Body of pancreas (tissue), 4 donors: ENCODE measurements at regions not wholly inside any gene's neighbourhood (a gene's known extent, or its start where the extent isn't known, plus 50 kb on each side); places are given as distances from the start of the nearest gene placed in this dataset.

Source experiments
- ATAC-seq: fragments of 150-250 bp; one replicate; pipeline ENCODE4 v1.9.1; 2016
- DNase-seq, 4 donors: peaks; one replicate each; pipeline ENCODE4 v3.0.0-alpha.2; 2019
- H3K27ac ChIP-seq, 4 donors: fragments of 200-600 bp; sonication (generic); 1 replicate in 3 of 4; 2 replicates in 1 of 4; pipeline versions ENCODE4 v1.5.1 to v1.6.1; 2016 to 2019; ENCODE audit warnings: mild to moderate bottlenecking in 1 of 4, mixed read lengths in 1 of 4, moderate library complexity in 1 of 4
- H3K27me3 ChIP-seq, 2 donors: fragments of 200-600 bp; sonication (generic); one replicate each; pipeline ENCODE4 v1.6.0; 2016; ENCODE audit warnings: mild to moderate bottlenecking in 1 of 2
- H3K36me3 ChIP-seq, 2 donors: fragments of 200-600 bp; sonication (generic); replicated peaks in 1 of 2; 2 replicates each; pipeline ENCODE4 v1.5.1; 2016; ENCODE audit warnings: low read depth in 2 of 2; ENCODE audit not compliant: insufficient read depth in 1 of 2
- H3K4me1 ChIP-seq: fragments of 200-600 bp; sonication (generic); one replicate; pipeline ENCODE4 v1.6.0; 2016
- H3K4me3 ChIP-seq, 2 donors: fragments of 200-600 bp; sonication (generic); 1 replicate in 1 of 2; 2 replicates in 1 of 2; pipeline ENCODE4 v1.5.1; 2016 to 2019
- H3K9me3 ChIP-seq, 3 donors: fragments of 200-600 bp; sonication (generic); 1 replicate in 2 of 3; 2 replicates in 1 of 3; pipeline ENCODE4 v1.5.1; 2016
- CTCF ChIP-seq, 7 experiments: fragments of 450-650 bp in 4 of 7; fragments of 200-600 bp in 3 of 7; sonication (generic) in 3 of 7; IDR thresholded peaks; one replicate each; pipeline ENCODE4 v1.5.1; 2016 to 2019; ENCODE audit warnings: antibody characterized with exemption in 7 of 7
- POLR2A ChIP-seq, 3 donors: fragments of 450-650 bp; IDR thresholded peaks; one replicate each; pipeline ENCODE4 v1.6.1; 2016; ENCODE audit warnings: antibody characterized with exemption in 3 of 3, mild to moderate bottlenecking in 2 of 3
- WGBS, 2 donors: methylation state at CpG; one replicate each; pipeline ENCODE4 v1.1.5; 2017; 5-methylcytosine and 5-hydroxymethylcytosine counted together
- intact Hi-C: fragments of 100-400 bp; cut with DNase I; formaldehyde crosslinking; loops from one replicate; pipeline ENCODE4 v1.15.1; 2023

- ATAC-seq (no peak), DNase-seq (no peak)
- Histone ChIP-seq H3K4me1 (no peaks in the 10 kb centered on the region), H3K4me3 (no peak overlapping the region), H3K27me3 (no peaks in the 10 kb centered on the region), H3K9me3 (no peaks in the 10 kb centered on the region), H3K36me3 (no peaks in the 10 kb centered on the region), H3K27ac (no peak overlapping the region)
- TF ChIP-seq POLR2A (IDR thresholded peaks at IDR 0.05) (no peak), CTCF (IDR thresholded peaks at IDR 0.05) (no peak)
- intact Hi-C loops, result no loop called here
- WGBS, 2 donors, result 87 to 94% methylated on average over 2 of the region's 2 CpGs
These were observed 71.1 kb downstream of the AVPR1A start for GRCh38 chr12:63079791-63080502.

DNA sequence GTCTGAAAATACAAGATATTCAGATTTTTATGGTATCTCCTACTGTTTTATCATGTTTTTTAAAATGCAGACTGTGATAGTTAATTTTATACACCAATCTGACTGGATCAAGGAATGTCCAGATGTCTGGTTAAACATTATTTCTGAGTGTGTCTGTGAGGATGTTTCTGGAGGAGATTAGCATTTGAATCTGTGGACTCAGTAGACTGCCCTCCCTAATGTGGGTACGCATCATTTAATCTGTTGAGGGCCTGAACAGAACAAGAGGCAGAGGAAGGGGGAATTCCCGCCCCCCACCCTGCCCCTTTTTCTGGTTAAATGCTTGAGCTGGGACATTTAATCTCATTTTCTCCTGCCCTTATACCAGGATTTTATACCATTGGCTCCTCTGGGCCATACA, 72.1 kb downstream of the AVPR1A start:
- Histone ChIP-seq H3K27ac (no peak overlapping the region), H3K36me3 (no peaks in the 10 kb centered on the region), H3K27me3 (no peaks in the 10 kb centered on the region), H3K4me3 (no peak overlapping the region), H3K4me1 (no peaks in the 10 kb centered on the region), H3K9me3 (no peaks in the 10 kb centered on the region)
- no peak for DNase-seq
- 86 to 94% methylated on average over 2 of the region's 2 CpGs for WGBS, 2 donors
- ATAC-seq, result no peak
- intact Hi-C loops, result no loop called here
- TF ChIP-seq POLR2A (IDR thresholded peaks at IDR 0.05) (no peak), CTCF (IDR thresholded peaks at IDR 0.05) (no peak)

- WGBS, 2 donors, result 76 to 77% methylated on average over 3 of the region's 3 CpGs
- no peak overlapping the region for H3K4me3 ChIP-seq
- DNase-seq (no peak), ATAC-seq (no peak)
- H3K27me3 ChIP-seq, result no peaks in the 10 kb centered on the region
- H3K27ac ChIP-seq, result no peak overlapping the region
- no peaks in the 10 kb centered on the region for H3K36me3 ChIP-seq
- no peak for TF ChIP-seq POLR2A (IDR thresholded peaks at IDR 0.05)
- no peak for TF ChIP-seq CTCF (IDR thresholded peaks at IDR 0.05)
- H3K9me3 ChIP-seq, result no peaks in the 10 kb centered on the region
- H3K4me1 ChIP-seq, result no peaks in the 10 kb centered on the region
- intact Hi-C loops, result no loop called here
These were observed 75.5 kb downstream of the AVPR1A start for GRCh38 chr12:63075376-63076060.

- Histone ChIP-seq H3K27ac (no peak overlapping the region), H3K27me3 (no peaks in the 10 kb centered on the region), H3K4me1 (no peaks in the 10 kb centered on the region), H3K9me3 (no peaks in the 10 kb centered on the region), H3K36me3 (no peaks in the 10 kb centered on the region), H3K4me3 (no peak overlapping the region)
- 64 to 68% methylated on average over 3 of the region's 3 CpGs for WGBS, 2 donors
- DNase-seq, result no peak
- intact Hi-C loops, result no loop called here
- no peak for TF ChIP-seq POLR2A (IDR thresholded peaks at IDR 0.05)
- no peak for TF ChIP-seq CTCF (IDR thresholded peaks at IDR 0.05)
- no peak for ATAC-seq
These were observed 80.3 kb downstream of the AVPR1A start for GRCh38 chr12:63070709-63071108.
